Caco-2 (cell line): ENCODE measurements at regions not wholly inside any gene's neighbourhood (a gene's known extent, or its start where the extent isn't known, plus 50 kb on each side); places are given as distances from the start of the nearest gene placed in this dataset.
"Not testable (repeated sequence)": the region's sequence is repeated elsewhere in the genome, so short reads cannot be mapped to it uniquely, and the experiment has no call there.

Experiments used
- BruUV-seq: library from RNA; stranded (reverse); fragments of 400-500 nt; replicated peaks from 2 replicates; lab custom pipeline; 2021; lab: Mats Ljungman, UMichigan
- CTCF ChIA-PET: fragments of 300-600 bp; sonication (Branson Sonifier 250); formaldehyde crosslinking; loops from one replicate; lab custom pipeline; 2022; ENCODE audit warnings: antibody characterized with exemption; lab: Charles Lee
- POLR2A ChIA-PET: fragments of 300-600 bp; sonication (Branson Sonifier 250); formaldehyde crosslinking; loops from one replicate; lab custom pipeline; 2022; ENCODE audit warnings: antibody characterized with exemption; lab: Charles Lee
- DNase-seq, 2 experiments: peaks; one replicate each; pipeline versions ENCODE4 v3.0.0 to v3.0.0-alpha.2; 2020 to 2022
- H3K27me3 ChIP-seq: replicated peaks from 2 replicates; pipeline ENCODE4 v1.6.0; 2011; ENCODE audit warnings: low read length; ENCODE audit not compliant: control insufficient read depth, insufficient read depth
- H3K36me3 ChIP-seq: 2 replicates; pipeline ENCODE4 v1.5.1; 2011; ENCODE audit warnings: low read length; ENCODE audit not compliant: control insufficient read depth, insufficient read depth
- H3K4me1 ChIP-seq: fragments of 250-450 bp; sonication (Bioruptor Pico); 2 replicates; pipeline ENCODE4 v1.5.1; 2020; ENCODE audit warnings: mild to moderate bottlenecking
- H3K4me3 ChIP-seq: 2 replicates; pipeline ENCODE4 v1.5.1; 2011; ENCODE audit warnings: low read depth, mild to moderate bottlenecking, control low read depth, low read length
- H3K9me3 ChIP-seq: fragments of 250-450 bp; sonication (Bioruptor Pico); 2 replicates; pipeline ENCODE4 v1.5.1; 2020; ENCODE audit warnings: mild to moderate bottlenecking, moderate library complexity
- H3K27ac Mint-ChIP-seq: one replicate; pipeline ENCODE4 v1.8.0; 2022; ENCODE audit warnings: mixed read lengths; ENCODE audit not compliant: unreplicated experiment
- H3K27me3 Mint-ChIP-seq: one replicate; pipeline ENCODE4 v1.8.0; 2022; ENCODE audit warnings: mixed read lengths; ENCODE audit not compliant: insufficient read depth, unreplicated experiment
- H3K36me3 Mint-ChIP-seq: one replicate; pipeline ENCODE4 v1.8.0; 2022; ENCODE audit warnings: mild to moderate bottlenecking, mixed read lengths; ENCODE audit not compliant: insufficient read depth, unreplicated experiment
- H3K4me1 Mint-ChIP-seq: one replicate; pipeline ENCODE4 v1.8.0; 2022; ENCODE audit warnings: low read depth, mixed read lengths; ENCODE audit not compliant: unreplicated experiment
- H3K4me3 Mint-ChIP-seq: one replicate; pipeline ENCODE4 v1.8.0; 2022; ENCODE audit warnings: mild to moderate bottlenecking, moderate library complexity, mixed read lengths; ENCODE audit not compliant: unreplicated experiment
- H3K9me3 Mint-ChIP-seq: one replicate; pipeline ENCODE4 v1.8.0; 2022; ENCODE audit warnings: mixed read lengths; ENCODE audit not compliant: unreplicated experiment
- intact Hi-C: fragments of 100-400 bp; cut with micrococcal nuclease; formaldehyde crosslinking; loops from one replicate; pipeline ENCODE4 v1.10.0; 2022; ENCODE audit not compliant: unreplicated experiment

- POLR2A ChIA-PET, intact Hi-C loops, H3K27me3 Mint-ChIP-seq: not testable (repeated sequence)
Measured at GRCh38 chr12:31183107-31183506, 109.4 kb downstream of the DDX11 start.

GRCh38 chr12:31183899-31184298, 110.2 kb downstream of the DDX11 start:
- H3K9me3 Mint-ChIP-seq, H3K36me3 Mint-ChIP-seq, H3K9me3 ChIP-seq, CTCF ChIA-PET, H3K4me3 Mint-ChIP-seq, H3K36me3 ChIP-seq, intact Hi-C loops, H3K4me1 Mint-ChIP-seq, DNase-seq, H3K27me3 ChIP-seq, H3K4me1 ChIP-seq, POLR2A ChIA-PET, H3K27ac Mint-ChIP-seq, H3K4me3 ChIP-seq, BruUV-seq, H3K27me3 Mint-ChIP-seq: not testable (repeated sequence)

More at GRCh38 chr12:31183107-31183506, 109.4 kb downstream of the DDX11 start:
- H3K4me3 ChIP-seq, H3K4me1 Mint-ChIP-seq, BruUV-seq, DNase-seq, CTCF ChIA-PET, H3K36me3 Mint-ChIP-seq, H3K9me3 ChIP-seq, H3K27ac Mint-ChIP-seq, H3K4me1 ChIP-seq, H3K36me3 ChIP-seq, H3K4me3 Mint-ChIP-seq, H3K27me3 ChIP-seq, H3K9me3 Mint-ChIP-seq: not testable (repeated sequence)

- H3K9me3 ChIP-seq, H3K4me1 ChIP-seq, H3K4me3 ChIP-seq, H3K27ac Mint-ChIP-seq, H3K9me3 Mint-ChIP-seq, H3K4me1 Mint-ChIP-seq, H3K36me3 Mint-ChIP-seq, H3K27me3 ChIP-seq, POLR2A ChIA-PET, BruUV-seq, DNase-seq, CTCF ChIA-PET, H3K27me3 Mint-ChIP-seq, intact Hi-C loops, H3K4me3 Mint-ChIP-seq, H3K36me3 ChIP-seq: not testable (repeated sequence)
Measured at GRCh38 chr12:31184667-31185066, 111.0 kb downstream of the DDX11 start.

- H3K27ac Mint-ChIP-seq, H3K4me3 ChIP-seq, H3K9me3 ChIP-seq, CTCF ChIA-PET, DNase-seq, intact Hi-C loops, POLR2A ChIA-PET, BruUV-seq, H3K36me3 Mint-ChIP-seq, H3K4me1 Mint-ChIP-seq, H3K4me3 Mint-ChIP-seq, H3K27me3 ChIP-seq, H3K36me3 ChIP-seq, H3K4me1 ChIP-seq, H3K27me3 Mint-ChIP-seq: not testable (repeated sequence)
- H3K9me3 Mint-ChIP-seq, result peaks cover 11% of the 10 kb centered on the region
Measured at GRCh38 chr12:31192689-31193088, 119.0 kb downstream of the DDX11 start.

- intact Hi-C loops, H3K4me1 ChIP-seq, H3K4me3 Mint-ChIP-seq, POLR2A ChIA-PET, H3K4me1 Mint-ChIP-seq, H3K27me3 Mint-ChIP-seq, DNase-seq, H3K27ac Mint-ChIP-seq, BruUV-seq, H3K9me3 ChIP-seq, H3K9me3 Mint-ChIP-seq, H3K36me3 Mint-ChIP-seq, H3K36me3 ChIP-seq, H3K4me3 ChIP-seq, H3K27me3 ChIP-seq: not testable (repeated sequence)
- CTCF ChIA-PET, result interaction anchor here (0.6 kb wide), 1 partner anchor 236 kb away, joined by 3 read pairs; no protein-coding TSS in a partner anchor
Measured at GRCh38 chr12:31195620-31196019, 122.0 kb downstream of the DDX11 start.

GRCh38 chr12:31199476-31199875, 125.8 kb downstream of the DDX11 start:
- BruUV-seq, CTCF ChIA-PET, H3K27me3 Mint-ChIP-seq: not testable (repeated sequence)

More at GRCh38 chr12:31199476-31199875, 125.8 kb downstream of the DDX11 start:
- H3K27me3 ChIP-seq, H3K36me3 ChIP-seq, H3K4me3 ChIP-seq, H3K27ac Mint-ChIP-seq, H3K4me1 Mint-ChIP-seq, H3K9me3 Mint-ChIP-seq, H3K9me3 ChIP-seq, H3K36me3 Mint-ChIP-seq, POLR2A ChIA-PET, intact Hi-C loops, DNase-seq, H3K4me3 Mint-ChIP-seq, H3K4me1 ChIP-seq: not testable (repeated sequence)
